GDM1 (cell line): ENCODE measurements at regions not wholly inside any gene's neighbourhood (a gene's known extent, or its start where the extent isn't known, plus 50 kb on each side); places are given as distances from the start of the nearest gene placed in this dataset.

Experiments used
- DNase-seq: peaks from one replicate; lab custom pipeline; 2025; lab: John Stamatoyannopoulos, UW

- DNase-seq: no peak
Observed at GRCh38 chr15:31473385-31474058, 146.9 kb downstream of the KLF13 start.

- no peak for DNase-seq
Observed at GRCh38 chr15:31474059-31474868, 147.6 kb downstream of the KLF13 start.

- DNase-seq: no peak
Observed at GRCh38 chr15:31476236-31476810, 149.7 kb downstream of the KLF13 start.

GRCh38 chr15:31476866-31477265 is 150.2 kb downstream of the KLF13 start:
- no peak for DNase-seq

- DNase-seq: no peak
Observed at GRCh38 chr15:31477301-31477700, 150.7 kb downstream of the KLF13 start.

GRCh38 chr15:31477851-31478701 is 151.4 kb downstream of the KLF13 start:
- no peak for DNase-seq

- no peak for DNase-seq
Observed at GRCh38 chr15:31478702-31479221, 152.1 kb downstream of the KLF13 start.

GRCh38 chr15:31480356-31481025 is 153.9 kb downstream of the KLF13 start:
- no peak for DNase-seq

- DNase-seq: no peak
Observed at GRCh38 chr15:31481142-31481541, 154.5 kb downstream of the KLF13 start.

GRCh38 chr15:31482122-31482922 is 155.7 kb downstream of the KLF13 start:
- DNase-seq: no peak

GRCh38 chr15:31483053-31483985 is 156.7 kb downstream of the KLF13 start:
- no peak for DNase-seq

- no peak for DNase-seq
Observed at GRCh38 chr15:31483986-31484951, 157.6 kb downstream of the KLF13 start.

GRCh38 chr15:31484986-31485385 is 158.4 kb downstream of the KLF13 start:
- no peak for DNase-seq

- no peak for DNase-seq
Observed at GRCh38 chr15:31485431-31485830, 158.8 kb downstream of the KLF13 start.

- DNase-seq: no peak
Observed at GRCh38 chr15:31485911-31486461, 159.4 kb downstream of the KLF13 start.

GRCh38 chr15:31486506-31486905 is 159.9 kb downstream of the KLF13 start:
- DNase-seq: no peak

GRCh38 chr15:31486906-31487695 is 160.5 kb downstream of the KLF13 start:
- no peak for DNase-seq
